ENCODE measurements at regions not wholly inside any gene's neighbourhood (a gene's known extent, or its start where the extent isn't known, plus 50 kb on each side); places are given as distances from the start of the nearest gene placed in this dataset.

GRCh38 chr5:74576941-74577456 lies 63.5 kb downstream of the ENC1 start:
- DNase-seq, result peak; percentile 73

GRCh38 chr5:74575741-74576538 lies 64.6 kb downstream of the ENC1 start:
- peak; percentile 91 for DNase-seq

DNA sequence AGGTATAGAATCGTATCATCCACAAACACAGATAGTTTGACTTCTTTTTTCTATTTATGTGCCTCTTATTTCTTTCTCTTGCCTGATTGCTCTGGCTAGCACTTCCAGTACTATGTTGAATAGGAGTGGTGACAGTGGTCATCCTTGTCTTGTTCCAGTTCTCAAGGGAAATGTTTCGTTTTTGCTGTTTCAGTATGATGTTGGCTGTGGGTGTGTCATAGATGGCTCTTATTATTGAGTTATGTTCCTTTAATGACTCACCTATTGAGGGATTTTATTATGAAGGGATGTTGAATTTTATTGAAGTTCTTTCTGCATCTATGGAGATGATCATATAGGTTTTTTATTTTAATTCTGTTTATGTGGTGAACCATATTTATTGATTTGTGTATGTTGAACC lies 70.3 kb downstream of the ENC1 start:
- no peak for DNase-seq

- no peak for DNase-seq
These were observed 73.0 kb downstream of the ENC1 start for GRCh38 chr5:74567411-74567995.

GRCh38 chr5:74562122-74562521 lies 78.4 kb downstream of the ENC1 start:
- no peak for DNase-seq

GRCh38 chr5:74560245-74560644 lies 80.3 kb downstream of the ENC1 start:
- no peak for DNase-seq

GRCh38 chr5:74556631-74557595 lies 83.6 kb downstream of the ENC1 start:
- no peak for DNase-seq

DNA sequence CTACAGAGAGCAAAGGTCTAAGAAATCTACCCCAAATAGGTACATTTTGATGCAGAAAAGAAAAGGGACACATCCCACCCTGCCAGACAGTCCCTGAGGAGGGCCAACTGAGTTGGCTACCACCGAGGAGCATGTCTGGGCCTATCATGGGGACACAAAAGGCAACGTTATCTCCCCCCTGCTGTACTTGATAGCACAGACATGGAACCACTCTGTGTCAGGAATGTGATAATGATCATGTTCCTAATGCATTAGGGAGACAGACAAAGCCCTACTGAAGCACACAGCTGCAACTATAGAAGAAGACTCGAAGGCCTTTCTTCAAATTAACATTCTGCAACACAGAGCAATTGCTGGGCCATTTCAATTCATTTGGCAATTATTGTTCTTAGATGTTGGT lies 84.5 kb downstream of the ENC1 start:
- DNase-seq, result no peak

GRCh38 chr5:74552101-74552500 lies 88.4 kb downstream of the ENC1 start:
- DNase-seq, result no peak

DNA sequence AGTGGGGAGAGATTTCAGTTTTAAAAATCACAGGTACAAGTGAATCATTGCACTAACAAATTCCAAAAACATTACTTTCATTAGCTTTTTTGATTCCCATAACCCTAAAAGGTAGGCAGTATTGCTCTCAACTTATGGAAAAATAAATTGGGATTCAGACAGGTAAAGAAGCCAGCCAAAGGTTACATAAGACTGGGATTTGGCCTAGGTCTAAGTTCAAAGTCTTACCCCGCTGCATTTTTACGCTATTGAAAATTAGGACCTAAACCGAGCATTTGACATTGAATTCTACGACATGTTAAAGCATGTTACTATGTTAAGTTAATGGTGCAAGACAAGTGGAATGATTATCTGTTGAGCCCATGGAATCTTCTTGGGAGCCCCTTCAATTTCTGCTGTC lies 89.6 kb downstream of the ENC1 start:
- DNase-seq, result no peak

GRCh38 chr5:74549384-74549783 lies 91.1 kb downstream of the ENC1 start:
- DNase-seq, result no peak

- no peak for DNase-seq
These were observed 93.7 kb downstream of the ENC1 start for GRCh38 chr5:74546796-74547195.

GRCh38 chr5:74544811-74545210 lies 95.7 kb downstream of the ENC1 start:
- no peak for DNase-seq

DNA sequence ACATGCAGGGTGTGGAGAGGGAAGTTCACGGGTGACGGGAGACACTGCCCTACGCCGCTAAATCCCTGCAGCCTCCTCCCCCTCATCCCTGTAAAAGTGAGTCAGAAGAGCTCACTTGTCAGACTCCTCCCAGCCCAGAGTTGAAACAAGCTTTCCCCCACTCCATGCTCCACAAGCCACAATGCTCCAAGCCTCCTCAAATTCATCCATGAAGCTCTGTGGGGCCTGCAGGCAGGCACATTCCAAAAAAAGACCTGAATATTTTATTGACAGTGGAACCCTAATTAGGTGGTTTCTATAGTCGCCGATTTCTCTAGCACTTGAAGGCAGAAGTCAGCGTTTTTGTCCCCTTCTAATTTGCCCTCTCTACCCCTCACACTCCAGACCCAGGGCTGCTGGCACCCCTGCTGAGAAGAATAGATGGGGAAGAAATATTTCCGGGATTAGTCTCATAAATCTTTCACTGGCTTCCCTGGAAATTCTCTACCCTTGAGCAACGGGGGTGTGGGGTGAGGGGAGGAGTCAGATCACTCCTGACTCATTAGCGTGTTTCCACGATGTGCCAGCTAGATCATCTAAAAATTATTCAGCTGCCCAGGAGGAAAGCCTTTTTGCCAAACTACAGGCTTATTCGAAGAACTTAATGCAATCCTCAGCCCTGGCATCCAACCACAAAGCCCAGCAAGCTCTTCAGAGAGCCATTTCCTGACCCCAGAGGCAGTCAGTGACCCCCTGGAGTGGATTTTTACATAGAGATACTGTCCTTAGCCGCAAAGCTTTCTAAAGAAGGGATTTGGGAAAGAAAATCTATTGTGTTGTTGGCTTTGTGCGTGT lies 97.1 kb downstream of the ENC1 start:
- peak; percentile 75 for DNase-seq

GRCh38 chr5:74542482-74542881 lies 98.0 kb downstream of the ENC1 start:
- DNase-seq, result no peak

DNA sequence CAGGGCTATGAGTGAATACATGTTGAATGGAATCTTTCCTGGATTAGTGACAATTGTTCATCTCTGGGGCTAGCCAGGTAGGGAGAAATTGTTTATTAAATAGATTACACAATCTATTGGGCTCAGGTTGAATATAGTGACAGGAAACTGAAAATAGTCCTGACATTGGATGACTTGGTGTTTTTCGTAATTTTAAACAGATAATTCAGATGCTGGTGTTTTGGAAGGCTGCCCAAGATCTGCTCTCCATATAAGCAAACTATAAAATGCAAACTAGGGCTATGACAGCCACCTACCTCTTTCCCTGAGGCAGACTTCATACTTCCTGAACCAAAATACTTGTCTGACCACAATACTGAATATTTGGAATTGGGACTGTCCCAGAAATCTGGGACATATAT lies 99.1 kb downstream of the ENC1 start:
- no peak for DNase-seq

DNA sequence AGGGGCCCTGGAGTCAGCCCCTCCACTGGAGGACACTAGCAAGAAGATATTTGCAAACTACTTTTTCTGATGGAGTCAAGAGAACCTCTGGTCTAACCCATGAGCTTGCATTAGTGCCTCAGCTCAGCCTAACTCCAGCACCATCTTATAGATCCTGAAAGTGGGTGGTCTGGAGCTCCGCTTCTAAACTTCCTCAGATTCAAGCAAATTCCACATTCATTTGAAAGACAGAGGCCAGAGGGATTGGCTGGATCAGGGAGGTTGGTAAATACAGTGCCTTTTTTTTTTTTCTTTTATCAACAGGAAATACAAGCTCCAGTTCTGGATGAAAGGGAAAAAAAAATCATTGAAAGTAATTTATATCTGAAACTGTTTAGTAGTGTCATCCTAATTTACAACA lies 99.9 kb downstream of the ENC1 start:
- no peak for DNase-seq

DNA sequence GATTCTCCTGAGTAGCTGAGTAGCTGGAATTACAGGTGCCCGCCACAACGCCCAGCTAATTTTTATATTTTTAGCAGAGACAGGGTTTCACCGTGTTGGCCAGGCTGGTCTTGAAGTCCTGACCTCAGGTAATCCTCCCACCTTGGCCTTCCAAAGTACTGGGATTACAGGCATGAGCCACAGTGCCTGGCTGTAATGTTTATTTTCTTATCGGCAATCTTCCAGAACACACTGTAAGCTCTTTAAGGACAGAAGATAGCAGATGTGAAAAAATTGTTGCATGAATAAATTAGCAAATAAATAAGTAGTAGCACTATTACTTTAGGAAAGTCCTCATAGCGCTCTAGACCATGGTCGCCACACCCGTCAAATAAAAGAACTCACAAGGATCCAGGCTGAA lies 100.5 kb downstream of the ENC1 start:
- no peak for DNase-seq

DNA sequence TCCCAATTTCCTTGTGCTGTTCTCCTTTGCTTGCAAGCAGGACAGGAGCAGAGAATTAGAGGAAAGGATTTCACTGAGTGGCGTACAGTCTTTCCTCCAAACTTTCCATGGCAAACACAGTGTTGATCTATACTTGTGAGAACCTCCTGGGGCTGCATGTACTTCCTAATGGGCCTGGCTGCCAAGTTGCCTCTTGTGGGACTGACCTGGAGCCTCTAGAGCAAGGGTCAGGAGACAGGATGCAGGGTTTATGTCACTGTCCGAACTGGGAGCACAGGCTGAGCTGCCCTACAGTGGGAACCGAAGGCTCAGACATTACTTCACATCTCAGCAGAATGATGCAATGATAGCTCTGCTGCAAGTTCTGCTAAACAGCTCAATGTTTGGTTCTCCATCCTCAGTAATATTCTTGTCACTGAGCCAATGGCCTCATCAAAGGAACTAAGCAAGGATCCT lies 102.3 kb downstream of the ENC1 start:
- DNase-seq, result peak; percentile 67

DNA sequence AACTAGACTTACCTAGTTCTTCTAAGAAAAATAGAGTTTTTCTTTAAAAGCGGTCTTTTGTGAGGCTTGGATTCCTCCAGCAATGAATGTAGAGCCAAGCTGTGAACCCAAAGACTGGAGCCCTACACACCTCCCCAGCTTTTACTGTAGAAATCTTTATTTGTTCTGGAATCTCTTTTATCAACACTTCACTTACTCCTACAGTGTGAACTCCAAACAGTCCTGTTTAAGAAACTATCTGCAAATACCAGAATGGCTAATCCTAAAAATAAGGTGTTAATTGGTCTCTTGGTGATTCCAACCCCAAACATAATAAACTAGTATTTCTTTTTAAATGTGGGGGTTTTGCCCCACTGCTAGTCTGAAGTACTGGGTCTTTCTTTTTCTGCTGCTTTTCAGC lies 103.9 kb downstream of the ENC1 start:
- DNase-seq, result no peak

DNA sequence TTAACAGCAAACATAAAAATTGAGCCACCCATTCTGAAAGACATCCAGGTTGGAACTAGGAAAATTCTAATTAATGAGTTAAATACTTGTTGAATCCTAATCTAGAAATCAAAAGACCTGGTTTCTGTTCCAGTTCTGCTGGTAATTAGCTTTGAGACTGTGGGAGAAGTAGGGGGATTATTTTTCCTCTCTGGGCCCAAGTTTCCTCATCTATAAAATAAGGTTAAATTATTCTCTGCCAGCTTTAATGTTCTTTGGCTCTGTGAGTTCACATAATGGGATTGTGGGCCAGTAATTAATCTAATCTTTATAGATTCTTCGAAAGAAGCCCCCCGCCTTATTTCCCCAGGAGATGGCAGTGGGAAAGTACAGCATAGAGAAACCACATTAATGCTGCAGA lies 104.6 kb downstream of the ENC1 start:
- no peak for DNase-seq
